ENCODE measurements at regions not wholly inside any gene's neighbourhood (a gene's known extent, or its start where the extent isn't known, plus 50 kb on each side); places are given as distances from the start of the nearest gene placed in this dataset.
"Not testable (repeated sequence)": the region's sequence is repeated elsewhere in the genome, so short reads cannot be mapped to it uniquely, and the experiment has no call there.

- TF ChIP-seq CTCF (IDR thresholded peaks at IDR 0.05; ENCODE audit: borderline replicate concordance, control extremely low read depth, extremely low read depth, insufficient read depth, missing control alignments), result no peak
- in situ Hi-C loops (cut with MboI; ENCODE audit: low sequenced_read_pairs, unreplicated experiment), result no loop called here
- peak; percentile 71 for DNase-seq (ENCODE audit: low spot score)
Measured at GRCh38 chr5:154647114-154647760, 107.9 kb upstream of the LARP1 start.

- TF ChIP-seq CTCF (IDR thresholded peaks at IDR 0.05; ENCODE audit: borderline replicate concordance, control extremely low read depth, extremely low read depth, insufficient read depth, missing control alignments), result no peak
- in situ Hi-C loops (cut with MboI; ENCODE audit: low sequenced_read_pairs, unreplicated experiment), result no loop called here
- DNase-seq (ENCODE audit: low spot score), result no peak
Measured at GRCh38 chr5:154646745-154647113, 108.4 kb upstream of the LARP1 start.

GRCh38 chr5:154644745-154645411, 110.3 kb upstream of the LARP1 start:
- no peak for TF ChIP-seq CTCF (IDR thresholded peaks at IDR 0.05; ENCODE audit: borderline replicate concordance, control extremely low read depth, extremely low read depth, insufficient read depth, missing control alignments)
- DNase-seq (ENCODE audit: low spot score), result no peak
- in situ Hi-C loops (cut with MboI; ENCODE audit: low sequenced_read_pairs, unreplicated experiment), result no loop called here

GRCh38 chr5:154642499-154643245, 112.5 kb upstream of the LARP1 start:
- peak; percentile 30 for TF ChIP-seq CTCF (IDR thresholded peaks at IDR 0.05; ENCODE audit: borderline replicate concordance, control extremely low read depth, extremely low read depth, insufficient read depth, missing control alignments)
- DNase-seq (ENCODE audit: low spot score), result no peak
- in situ Hi-C loops (cut with MboI; ENCODE audit: low sequenced_read_pairs, unreplicated experiment), result no loop called here

DNA sequence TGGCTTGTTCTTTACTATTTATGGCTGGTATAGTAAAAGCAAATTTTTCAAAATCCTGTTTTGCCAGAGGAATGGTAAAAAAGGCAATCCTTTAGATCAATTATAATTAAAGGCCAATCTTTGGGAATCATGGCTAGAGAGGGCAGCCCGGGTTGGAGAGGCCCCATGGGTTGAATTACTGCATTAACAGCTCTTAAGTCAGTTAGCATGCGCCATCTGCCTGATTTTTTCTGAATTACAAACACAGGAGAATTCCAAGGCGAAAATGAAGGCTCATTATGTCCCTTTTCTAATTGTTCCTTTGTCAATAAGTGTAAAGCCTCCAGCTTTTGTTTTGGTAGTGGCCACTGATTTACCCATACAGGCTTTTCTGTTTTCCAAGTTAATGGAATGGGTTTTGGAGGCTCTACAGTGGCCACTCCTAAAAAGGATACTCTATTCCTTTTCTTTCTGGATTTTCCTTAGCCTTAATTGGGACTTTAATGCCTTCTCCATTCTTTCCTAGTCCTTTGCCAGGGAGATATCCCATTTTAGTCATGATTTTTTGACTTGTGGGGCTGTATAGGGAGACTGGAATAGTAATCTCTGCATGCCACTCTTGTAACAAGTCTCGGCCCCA, 114.9 kb upstream of the LARP1 start:
- TF ChIP-seq CTCF (IDR thresholded peaks at IDR 0.05; ENCODE audit: borderline replicate concordance, control extremely low read depth, extremely low read depth, insufficient read depth, missing control alignments), result peak; percentile 45
- DNase-seq (ENCODE audit: low spot score); in situ Hi-C loops (cut with MboI; ENCODE audit: low sequenced_read_pairs, unreplicated experiment): not testable (repeated sequence)

DNA sequence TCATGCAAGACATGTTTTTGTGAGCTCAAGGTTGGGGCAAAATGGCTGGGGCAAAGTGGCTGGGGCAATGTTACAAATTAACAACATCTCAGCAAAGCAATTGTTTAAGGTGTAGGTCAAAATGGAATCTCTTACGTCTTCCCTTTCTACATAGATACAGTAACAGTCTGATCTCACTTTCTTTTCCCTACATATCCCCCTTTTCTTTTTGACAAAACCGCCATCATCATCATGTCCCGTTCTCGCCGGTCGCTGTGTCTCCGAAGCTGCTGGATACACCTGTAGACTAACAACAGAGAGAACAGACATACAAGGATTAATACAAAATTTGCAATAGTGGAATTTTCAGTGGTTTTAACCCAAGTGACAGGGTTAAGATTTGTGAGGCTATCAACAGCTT, 118.4 kb upstream of the LARP1 start:
- DNase-seq (ENCODE audit: low spot score); in situ Hi-C loops (cut with MboI; ENCODE audit: low sequenced_read_pairs, unreplicated experiment): not testable (repeated sequence)

DNA sequence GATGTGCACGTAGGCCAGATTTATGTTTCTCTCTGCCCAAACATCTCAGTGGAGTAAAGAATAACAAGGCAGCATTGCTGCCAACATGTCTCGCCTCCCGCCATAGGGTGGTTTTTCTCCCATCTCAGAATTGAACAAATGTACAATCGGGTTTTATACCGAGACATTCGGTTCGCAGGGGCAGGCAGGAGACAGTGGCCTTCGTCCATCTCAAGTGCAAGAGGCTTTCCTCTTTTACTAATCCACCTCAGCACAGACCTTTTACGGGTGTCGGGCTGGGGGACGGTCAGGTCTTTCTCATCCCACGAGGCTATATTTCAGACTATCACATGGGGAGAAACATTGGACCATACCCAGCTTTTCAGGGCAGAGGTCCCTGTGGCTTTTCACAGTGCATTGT, 118.9 kb upstream of the LARP1 start:
- DNase-seq (ENCODE audit: low spot score); in situ Hi-C loops (cut with MboI; ENCODE audit: low sequenced_read_pairs, unreplicated experiment): not testable (repeated sequence)

DNA sequence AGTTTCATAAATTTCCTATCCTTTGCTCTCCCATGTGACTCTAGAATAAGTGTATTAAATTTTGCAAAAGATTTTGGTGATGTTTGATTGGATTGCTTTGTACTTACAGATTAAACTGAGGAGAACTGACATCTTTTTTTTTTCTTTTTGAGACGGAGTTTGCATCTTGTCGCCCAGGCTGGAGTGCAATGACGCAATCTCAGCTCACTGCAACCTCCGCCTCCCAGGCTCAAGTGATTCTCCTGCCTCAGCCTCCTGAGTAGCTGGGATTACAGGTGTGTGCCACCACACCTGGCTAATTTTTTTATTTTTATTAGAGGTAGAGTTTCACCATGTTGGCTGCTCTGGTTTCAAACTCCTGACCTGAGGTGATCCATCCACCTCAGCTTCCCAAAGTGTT, 121.4 kb upstream of the LARP1 start:
- DNase-seq (ENCODE audit: low spot score); in situ Hi-C loops (cut with MboI; ENCODE audit: low sequenced_read_pairs, unreplicated experiment): not testable (repeated sequence)

All from GM13976 (cell line).